ENCODE measurements at regions not wholly inside any gene's neighbourhood (a gene's known extent, or its start where the extent isn't known, plus 50 kb on each side); places are given as distances from the start of the nearest gene placed in this dataset.
A peak's percentile ranks its signal among the peaks of the same experiment; 100 is the strongest.

DNA sequence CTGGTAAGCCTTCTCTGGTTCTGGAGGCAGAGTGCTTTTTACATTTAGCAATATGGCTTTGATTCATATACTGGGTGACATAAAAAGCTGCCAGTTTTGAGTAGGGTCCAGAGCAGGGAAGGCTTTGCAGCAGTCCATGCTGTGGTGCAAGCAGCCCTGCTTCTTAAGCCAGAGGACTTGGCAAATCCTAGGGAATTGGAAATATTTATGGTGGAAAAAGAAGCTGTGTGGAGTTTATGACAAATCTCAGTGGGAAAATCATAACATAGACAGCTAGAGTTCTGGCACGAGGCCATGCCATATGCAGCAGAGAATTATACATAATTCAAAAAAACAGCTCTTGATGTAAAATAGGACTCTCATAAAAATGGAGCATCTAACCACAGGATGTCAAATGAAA, 536.4 kb downstream of the RASEF start:
- CTCF ChIA-PET, result interaction anchor here (1.1 kb wide), 1 partner anchor 13 kb away, joined by 5 read pairs; no protein-coding TSS in a partner anchor
- no peak for DNase-seq (ENCODE audit: low spot score)
- no peak overlapping the region for H3K27ac ChIP-seq
- TF ChIP-seq, protein P1, sequence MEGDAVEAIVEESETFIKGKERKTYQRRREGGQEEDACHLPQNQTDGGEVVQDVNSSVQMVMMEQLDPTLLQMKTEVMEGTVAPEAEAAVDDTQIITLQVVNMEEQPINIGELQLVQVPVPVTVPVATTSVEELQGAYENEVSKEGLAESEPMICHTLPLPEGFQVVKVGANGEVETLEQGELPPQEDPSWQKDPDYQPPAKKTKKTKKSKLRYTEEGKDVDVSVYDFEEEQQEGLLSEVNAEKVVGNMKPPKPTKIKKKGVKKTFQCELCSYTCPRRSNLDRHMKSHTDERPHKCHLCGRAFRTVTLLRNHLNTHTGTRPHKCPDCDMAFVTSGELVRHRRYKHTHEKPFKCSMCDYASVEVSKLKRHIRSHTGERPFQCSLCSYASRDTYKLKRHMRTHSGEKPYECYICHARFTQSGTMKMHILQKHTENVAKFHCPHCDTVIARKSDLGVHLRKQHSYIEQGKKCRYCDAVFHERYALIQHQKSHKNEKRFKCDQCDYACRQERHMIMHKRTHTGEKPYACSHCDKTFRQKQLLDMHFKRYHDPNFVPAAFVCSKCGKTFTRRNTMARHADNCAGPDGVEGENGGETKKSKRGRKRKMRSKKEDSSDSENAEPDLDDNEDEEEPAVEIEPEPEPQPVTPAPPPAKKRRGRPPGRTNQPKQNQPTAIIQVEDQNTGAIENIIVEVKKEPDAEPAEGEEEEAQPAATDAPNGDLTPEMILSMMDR (conservative IDR thresholded peaks at IDR 0.05; ENCODE audit: low read depth), result no peak
- POLR2A ChIA-PET (ENCODE audit: low non-redundant PET), result no interaction called here

DNA sequence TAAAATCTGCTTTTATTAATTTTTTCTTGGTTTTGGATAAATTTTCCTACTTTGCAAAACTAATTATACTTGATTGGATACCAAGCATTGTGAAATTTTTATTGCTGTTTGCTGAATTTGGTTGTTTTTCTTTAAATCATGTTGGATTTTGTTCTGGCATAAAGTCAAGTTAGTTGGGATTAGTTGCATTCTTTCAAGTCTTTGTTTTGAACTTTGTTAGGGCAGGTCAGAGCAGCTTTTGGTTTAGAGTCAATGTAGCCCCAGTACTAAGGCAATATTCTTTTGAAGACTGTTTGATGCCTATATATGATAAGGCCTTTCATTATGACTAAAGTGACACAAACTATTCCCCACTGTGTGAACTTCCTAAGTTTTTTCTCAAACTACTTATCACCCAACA, 531.1 kb downstream of the RASEF start:
- no peak overlapping the region for H3K27ac ChIP-seq
- POLR2A ChIA-PET (ENCODE audit: low non-redundant PET), result no interaction called here
- CTCF ChIA-PET, result interaction anchor here (0.5 to 1.1 kb wide), 2 partner anchors 206 to 217 kb away, joined by 3 read pairs; no protein-coding TSS in a partner anchor
- TF ChIP-seq, protein P1 (conservative IDR thresholded peaks at IDR 0.05; ENCODE audit: low read depth), result no peak
- no peak for DNase-seq (ENCODE audit: low spot score)

DNA sequence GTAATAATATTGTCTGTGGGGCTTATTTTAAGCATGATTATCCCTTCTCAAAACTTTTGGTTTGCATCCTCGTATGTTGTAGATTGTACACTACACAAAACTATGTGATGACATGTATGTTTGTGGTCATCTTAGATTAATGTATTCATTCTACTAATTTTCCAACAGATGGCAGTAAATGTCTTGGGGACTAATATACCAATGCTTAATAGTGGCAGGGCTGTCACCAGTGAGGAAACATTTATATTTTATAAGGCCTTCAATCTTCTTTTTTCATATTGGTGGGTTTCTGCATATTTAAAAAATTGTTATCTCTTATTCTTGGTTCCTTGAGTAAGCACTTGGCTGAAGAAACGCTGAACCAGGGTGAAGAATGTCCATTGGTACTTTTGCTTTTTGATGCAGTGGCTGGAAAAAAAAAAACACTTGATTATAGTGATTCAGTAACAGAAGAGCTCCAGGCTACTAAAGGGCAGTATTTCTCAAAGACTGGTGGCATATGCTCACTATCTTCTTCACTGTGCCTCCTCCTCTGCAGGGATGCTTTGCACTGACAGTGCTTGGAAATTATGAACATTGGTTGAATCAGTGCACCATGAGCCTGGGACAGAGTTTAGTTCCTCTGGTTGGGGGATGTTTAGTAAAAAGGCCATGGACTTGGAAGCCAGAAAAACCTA, 530.3 kb downstream of the RASEF start:
- ChIA-PET POLR2A (ENCODE audit: low non-redundant PET) (no interaction called here), CTCF (interaction anchor here (0.6 to 1.1 kb wide), 8 partner anchors 73 to 1127 kb away, joined by 3 to 10 read pairs (median 4); no protein-coding TSS in a partner anchor)
- no peak overlapping the region for H3K27ac ChIP-seq
- peak; percentile 57 for DNase-seq (ENCODE audit: low spot score)
- TF ChIP-seq, protein P1 (conservative IDR thresholded peaks at IDR 0.05; ENCODE audit: low read depth), result peak; percentile 58

DNA sequence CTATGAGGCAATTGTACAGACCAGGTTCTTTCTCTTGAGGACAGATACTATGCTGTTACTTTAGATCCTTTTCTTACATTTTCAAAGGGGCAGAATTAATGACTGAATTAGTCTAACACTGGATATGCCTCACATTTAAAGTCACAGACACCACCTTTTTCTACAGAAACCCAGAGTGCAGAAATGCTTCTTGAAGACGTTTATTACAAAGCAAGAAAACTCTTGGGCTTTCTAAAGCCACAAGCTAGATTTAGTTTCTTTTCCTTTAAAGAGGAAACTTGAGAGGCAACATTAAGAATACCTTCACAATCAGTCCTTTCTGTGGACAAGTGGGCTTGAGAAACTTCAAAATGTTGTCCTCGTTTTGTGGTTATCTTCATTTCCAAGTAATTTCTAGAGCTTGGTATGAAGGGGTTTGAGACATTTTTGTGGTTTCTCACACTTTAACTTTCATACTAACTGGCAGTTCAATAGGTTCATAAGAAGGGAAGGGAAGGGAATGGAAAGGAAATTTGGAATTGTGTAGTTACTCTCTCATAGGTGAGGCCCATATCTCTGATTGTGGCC, 527.4 kb downstream of the RASEF start:
- POLR2A ChIA-PET (ENCODE audit: low non-redundant PET), result no interaction called here
- CTCF ChIA-PET, result no interaction called here
- TF ChIP-seq, protein P1 (conservative IDR thresholded peaks at IDR 0.05; ENCODE audit: low read depth), result no peak
- no peak for DNase-seq (ENCODE audit: low spot score)
- H3K27ac ChIP-seq, result no peak overlapping the region

DNA sequence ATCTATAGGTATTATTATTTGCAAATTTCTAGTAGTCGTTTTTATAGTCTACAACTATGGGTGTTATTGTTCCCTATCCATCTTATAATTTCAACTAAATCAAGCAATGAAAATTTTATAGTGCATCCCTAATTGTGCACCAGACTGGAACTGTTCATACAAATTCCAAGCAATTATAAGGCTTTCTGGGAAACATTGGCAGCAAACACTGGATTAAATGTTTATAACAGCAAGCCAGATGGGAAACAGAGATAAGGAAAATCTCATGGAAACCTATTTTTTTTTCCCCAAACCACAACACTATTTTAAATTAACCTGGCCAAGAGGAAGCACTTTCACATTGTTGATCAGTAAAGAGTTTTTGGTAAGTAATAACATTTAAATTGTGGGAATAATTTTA, 524.3 kb downstream of the RASEF start:
- no peak overlapping the region for H3K27ac ChIP-seq
- ChIA-PET CTCF (interaction anchor here (0.6 to 0.7 kb wide), 2 partner anchors 10 to 512 kb away, joined by 3 read pairs; no protein-coding TSS in a partner anchor), POLR2A (ENCODE audit: low non-redundant PET) (no interaction called here)
- DNase-seq (ENCODE audit: low spot score), result no peak
- TF ChIP-seq, protein P1 (conservative IDR thresholded peaks at IDR 0.05; ENCODE audit: low read depth), result no peak

- CTCF ChIA-PET, result interaction anchor here (1.4 kb wide), 1 partner anchor 12 kb away, joined by 5 read pairs; no protein-coding TSS in a partner anchor
- POLR2A ChIA-PET (ENCODE audit: low non-redundant PET), result no interaction called here
Observed at GRCh38 chr9:82539146-82539545, 523.8 kb downstream of the RASEF start.

More at GRCh38 chr9:82539146-82539545, 523.8 kb downstream of the RASEF start:
- TF ChIP-seq, protein P1 (conservative IDR thresholded peaks at IDR 0.05; ENCODE audit: low read depth), result no peak
- H3K27ac ChIP-seq, result no peak overlapping the region
- no peak for DNase-seq (ENCODE audit: low spot score)

Measured in RWPE1 (cell line).